Keratinocyte (primary cell): ENCODE measurements at regions not wholly inside any gene's neighbourhood (a gene's known extent, or its start where the extent isn't known, plus 50 kb on each side); places are given as distances from the start of the nearest gene placed in this dataset.

ENCODE experiments used
- DNase-seq: peaks from one replicate; pipeline ENCODE4 v3.0.0-alpha.2; 2011; ENCODE audit warnings: low read depth, missing footprints, low spot score
- FAIRE-seq: peaks from 2 replicates; lab custom pipeline; 2011; peaks lifted over from hg19 to GRCh38; lab: Jason Lieb, UNC
- H2AFZ ChIP-seq: 2 replicates; pipeline ENCODE4 v1.6.0; 2012; ENCODE audit warnings: low read length, control low read depth, inconsistent platforms; ENCODE audit not compliant: control insufficient read depth
- H3K27ac ChIP-seq: 2 replicates; pipeline ENCODE4 v1.5.1; 2011; ENCODE audit warnings: low read length; ENCODE audit not compliant: control insufficient read depth, insufficient read depth
- H3K27me3 ChIP-seq: 3 replicates; pipeline ENCODE4 v1.6.0; 2011; ENCODE audit warnings: low read length; ENCODE audit not compliant: control insufficient read depth, insufficient read depth; ENCODE audit errors: extremely low read depth
- H3K36me3 ChIP-seq, 2 experiments: 2 replicates in 1 of 2; 3 replicates in 1 of 2; pipeline ENCODE4 v1.5.1; 2011; ENCODE audit warnings: low read length in 2 of 2, mild to moderate bottlenecking in 1 of 2; ENCODE audit not compliant: control insufficient read depth in 2 of 2, insufficient read depth in 2 of 2; ENCODE audit errors: extremely low read depth in 1 of 2
- H3K4me1 ChIP-seq: 3 replicates; pipeline ENCODE4 v1.5.1; 2011; ENCODE audit warnings: low read length; ENCODE audit not compliant: control insufficient read depth, insufficient read depth; ENCODE audit errors: extremely low read depth
- H3K4me2 ChIP-seq: 3 replicates; pipeline ENCODE4 v1.6.0; 2011; ENCODE audit warnings: low read depth, low read length; ENCODE audit not compliant: control insufficient read depth, insufficient read depth; ENCODE audit errors: extremely low read depth
- H3K4me3 ChIP-seq, 3 experiments: fragments of 200-600 bp in 1 of 3; sonication (generic) in 1 of 3; 2 replicates in 2 of 3; 3 replicates in 1 of 3; pipeline ENCODE4 v1.5.1; 2011 to 2016; ENCODE audit warnings: low read length in 3 of 3, mild to moderate bottlenecking in 3 of 3, control low read depth in 2 of 3, inconsistent platforms in 1 of 3, low read depth in 1 of 3, mixed read lengths in 1 of 3, mixed run types in 1 of 3, moderate library complexity in 1 of 3; ENCODE audit not compliant: control insufficient read depth in 2 of 3, insufficient read depth in 2 of 3; ENCODE audit errors: extremely low read depth in 1 of 3
- H3K79me2 ChIP-seq: 2 replicates; pipeline ENCODE4 v1.6.0; 2012; ENCODE audit warnings: low read length; ENCODE audit not compliant: control insufficient read depth, insufficient read depth
- H3K9ac ChIP-seq: 3 replicates; pipeline ENCODE4 v1.6.0; 2011; ENCODE audit warnings: low read length; ENCODE audit not compliant: control insufficient read depth, insufficient read depth; ENCODE audit errors: extremely low read depth
- H3K9me1 ChIP-seq: 3 replicates; pipeline ENCODE4 v1.6.0; 2011; ENCODE audit warnings: low read length; ENCODE audit not compliant: control insufficient read depth, insufficient read depth; ENCODE audit errors: extremely low read depth
- H3K9me3 ChIP-seq: 2 replicates; pipeline ENCODE4 v1.5.1; 2012; ENCODE audit warnings: low read depth, low read length; ENCODE audit not compliant: control insufficient read depth
- H4K20me1 ChIP-seq: 3 replicates; pipeline ENCODE4 v1.6.0; 2011; ENCODE audit warnings: low read length; ENCODE audit not compliant: control insufficient read depth, insufficient read depth; ENCODE audit errors: extremely low read depth
- EZH2 ChIP-seq: IDR thresholded peaks from one replicate; pipeline ENCODE4 v1.6.1; 2012; ENCODE audit warnings: inconsistent platforms, mild to moderate bottlenecking, low read length, moderate library complexity
- dilution Hi-C: fragments of 300-500 bp; cut with MboI; formaldehyde crosslinking; loops from one replicate; pipeline ENCODE4 v1.7.0; 2020; ENCODE audit warnings: low sequenced_read_pairs; ENCODE audit not compliant: extremely low pct_ligation_motif_present
- TF ChIP-seq, protein P1 (sequence below), 3 experiments: IDR thresholded peaks in 1 of 3; conservative IDR thresholded peaks in 1 of 3; optimal IDR thresholded peaks in 1 of 3; 2 replicates in 2 of 3; 3 replicates in 1 of 3; pipeline versions ENCODE3 to v1.5.1; 2011; ENCODE audit warnings: low read length in 3 of 3, mild to moderate bottlenecking in 3 of 3, moderate library complexity in 2 of 3, control low read depth in 1 of 3, inconsistent platforms in 1 of 3; ENCODE audit not compliant: insufficient read depth in 2 of 3; ENCODE audit errors: extremely low read depth in 1 of 3

DNA sequence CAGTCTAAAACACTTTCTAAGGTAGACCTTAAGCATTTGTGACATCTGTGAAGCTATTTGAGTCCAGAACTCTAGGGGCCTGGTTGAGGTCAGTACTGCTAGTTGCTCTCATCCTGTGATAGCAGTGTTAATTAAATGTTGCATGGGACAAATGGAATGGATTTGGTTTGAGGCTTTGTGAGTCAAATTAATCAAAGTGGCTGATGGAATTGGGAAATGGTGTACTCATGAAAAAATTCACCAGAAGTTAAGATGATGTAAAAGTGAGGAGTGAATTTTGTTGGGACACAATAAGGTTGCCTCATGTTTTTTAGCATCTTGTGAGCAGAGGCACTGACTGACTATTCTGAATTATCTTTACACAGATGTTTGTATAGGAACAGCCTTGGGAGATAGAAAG is 99.2 kb upstream of the ARSJ start:
- TF ChIP-seq EZH2 = no peak
- TF ChIP-seq, protein P1, sequence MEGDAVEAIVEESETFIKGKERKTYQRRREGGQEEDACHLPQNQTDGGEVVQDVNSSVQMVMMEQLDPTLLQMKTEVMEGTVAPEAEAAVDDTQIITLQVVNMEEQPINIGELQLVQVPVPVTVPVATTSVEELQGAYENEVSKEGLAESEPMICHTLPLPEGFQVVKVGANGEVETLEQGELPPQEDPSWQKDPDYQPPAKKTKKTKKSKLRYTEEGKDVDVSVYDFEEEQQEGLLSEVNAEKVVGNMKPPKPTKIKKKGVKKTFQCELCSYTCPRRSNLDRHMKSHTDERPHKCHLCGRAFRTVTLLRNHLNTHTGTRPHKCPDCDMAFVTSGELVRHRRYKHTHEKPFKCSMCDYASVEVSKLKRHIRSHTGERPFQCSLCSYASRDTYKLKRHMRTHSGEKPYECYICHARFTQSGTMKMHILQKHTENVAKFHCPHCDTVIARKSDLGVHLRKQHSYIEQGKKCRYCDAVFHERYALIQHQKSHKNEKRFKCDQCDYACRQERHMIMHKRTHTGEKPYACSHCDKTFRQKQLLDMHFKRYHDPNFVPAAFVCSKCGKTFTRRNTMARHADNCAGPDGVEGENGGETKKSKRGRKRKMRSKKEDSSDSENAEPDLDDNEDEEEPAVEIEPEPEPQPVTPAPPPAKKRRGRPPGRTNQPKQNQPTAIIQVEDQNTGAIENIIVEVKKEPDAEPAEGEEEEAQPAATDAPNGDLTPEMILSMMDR (optimal IDR thresholded peaks at IDR 0.05 in 1 of 3, IDR thresholded peaks at IDR 0.05 in 1 of 3, conservative IDR thresholded peaks at IDR 0.05 in 1 of 3; ENCODE audit: extremely low read depth in 1 of 3, insufficient read depth in 2 of 3, low read length in 3 of 3) = no peak
- H3K9me1 ChIP-seq = no peaks in the 10 kb centered on the region
- no peaks in the 10 kb centered on the region for H3K9me3 ChIP-seq
- H2AFZ ChIP-seq = no peak overlapping the region
- H3K4me3 ChIP-seq = no peak overlapping the region
- FAIRE-seq (no peak), DNase-seq (no peak)
- H3K79me2 ChIP-seq = no peaks in the 10 kb centered on the region
- dilution Hi-C loops = no loop called here
- H3K27ac ChIP-seq = no peak overlapping the region
- H3K27me3 ChIP-seq = no peaks in the 10 kb centered on the region
- H4K20me1 ChIP-seq = no peaks in the 10 kb centered on the region
- H3K4me1 ChIP-seq = peaks cover 11% of the 10 kb centered on the region
- no peak overlapping the region for H3K4me2 ChIP-seq
- H3K36me3 ChIP-seq = no peaks in the 10 kb centered on the region
- no peak overlapping the region for H3K9ac ChIP-seq

DNA sequence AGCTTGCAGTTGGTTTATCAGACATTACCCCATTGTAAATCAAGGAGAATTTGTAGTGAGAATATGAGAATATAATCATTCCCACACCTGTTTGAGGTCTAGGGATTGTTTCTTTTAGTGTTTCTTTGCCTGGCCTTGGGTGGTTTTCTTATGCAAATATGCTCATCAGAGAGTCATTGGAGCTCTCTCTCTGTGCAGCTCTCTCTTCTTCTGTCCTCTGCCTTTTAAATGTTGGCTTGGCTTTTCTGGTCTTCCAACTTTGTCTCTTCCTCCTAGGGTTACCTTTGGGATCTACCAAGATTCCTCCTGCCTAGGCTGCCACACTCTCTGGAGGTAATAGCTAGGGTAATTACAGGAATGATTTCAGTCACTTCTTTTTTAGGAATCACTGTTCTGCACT is 102.3 kb upstream of the ARSJ start:
- FAIRE-seq = no peak

More for the DNA sequence above, 102.3 kb upstream of the ARSJ start:
- Histone ChIP-seq H3K36me3 (no peaks in the 10 kb centered on the region), H3K9me1 (no peaks in the 10 kb centered on the region), H3K27ac (no peak overlapping the region), H3K79me2 (no peaks in the 10 kb centered on the region), H3K4me2 (no peak overlapping the region), H3K27me3 (no peaks in the 10 kb centered on the region), H2AFZ (no peak overlapping the region), H3K9me3 (no peaks in the 10 kb centered on the region), H3K9ac (no peak overlapping the region), H3K4me3 (no peak overlapping the region), H3K4me1 (peaks cover 11% of the 10 kb centered on the region), H4K20me1 (no peaks in the 10 kb centered on the region)
- no peak for DNase-seq
- TF ChIP-seq, protein P1 (optimal IDR thresholded peaks at IDR 0.05 in 1 of 3, IDR thresholded peaks at IDR 0.05 in 1 of 3, conservative IDR thresholded peaks at IDR 0.05 in 1 of 3; ENCODE audit: extremely low read depth in 1 of 3, insufficient read depth in 2 of 3, low read length in 3 of 3) = no peak
- dilution Hi-C loops = no loop called here
